NCI-H446 treated with DMSO at 0.1 percent for 48 hours (cell line): ENCODE measurements at regions not wholly inside any gene's neighbourhood (a gene's known extent, or its start where the extent isn't known, plus 50 kb on each side); places are given as distances from the start of the nearest gene placed in this dataset.

Experiments used
- DNase-seq: peaks from one replicate; lab custom pipeline; 2025; lab: John Stamatoyannopoulos, UW

GRCh38 chr1:147452809-147453208 lies 88.5 kb upstream of the BCL9 start:
- DNase-seq = no peak

DNA sequence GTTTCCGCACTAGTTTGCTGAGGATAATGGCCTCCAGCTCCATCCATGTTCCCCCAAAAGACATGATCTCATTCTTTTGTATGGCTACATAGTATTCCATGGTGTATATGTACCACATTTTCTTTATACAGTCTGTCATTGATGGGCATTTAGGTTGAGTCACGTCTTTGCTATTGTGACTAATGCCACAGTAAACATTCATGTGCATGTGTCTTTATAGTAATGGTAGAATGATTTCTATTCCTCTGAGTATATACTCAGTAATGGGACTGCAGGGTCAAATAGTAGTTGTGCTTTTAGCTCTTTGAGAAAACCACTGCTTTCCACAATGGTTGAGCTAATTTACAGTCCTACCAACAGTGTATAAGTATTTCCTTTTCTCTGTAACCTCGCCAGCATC lies 78.3 kb upstream of the BCL9 start:
- DNase-seq = no peak

DNA sequence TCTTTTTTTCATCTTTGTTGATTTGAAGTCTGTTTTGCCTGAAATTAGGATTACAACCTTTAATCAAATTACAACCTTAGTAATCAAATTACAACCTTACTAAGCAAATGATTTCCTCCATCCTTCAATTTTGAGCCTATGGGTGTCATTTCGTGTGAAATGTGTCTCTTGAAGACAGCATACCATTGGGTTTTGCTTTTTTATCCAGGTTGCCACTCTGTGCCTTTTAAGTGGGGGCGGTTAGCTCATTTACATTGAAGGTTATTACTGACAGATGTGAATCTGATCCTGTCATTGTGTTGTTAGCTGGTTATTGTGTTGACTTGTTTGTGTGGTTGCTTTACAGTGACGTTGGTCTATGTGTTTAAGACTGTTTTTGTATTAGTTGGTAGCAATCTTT lies 74.8 kb upstream of the BCL9 start:
- no peak for DNase-seq

- no peak for DNase-seq
Measured at GRCh38 chr1:147470079-147470478, 71.2 kb upstream of the BCL9 start.

GRCh38 chr1:147472489-147472888 lies 68.8 kb upstream of the BCL9 start:
- no peak for DNase-seq

DNA sequence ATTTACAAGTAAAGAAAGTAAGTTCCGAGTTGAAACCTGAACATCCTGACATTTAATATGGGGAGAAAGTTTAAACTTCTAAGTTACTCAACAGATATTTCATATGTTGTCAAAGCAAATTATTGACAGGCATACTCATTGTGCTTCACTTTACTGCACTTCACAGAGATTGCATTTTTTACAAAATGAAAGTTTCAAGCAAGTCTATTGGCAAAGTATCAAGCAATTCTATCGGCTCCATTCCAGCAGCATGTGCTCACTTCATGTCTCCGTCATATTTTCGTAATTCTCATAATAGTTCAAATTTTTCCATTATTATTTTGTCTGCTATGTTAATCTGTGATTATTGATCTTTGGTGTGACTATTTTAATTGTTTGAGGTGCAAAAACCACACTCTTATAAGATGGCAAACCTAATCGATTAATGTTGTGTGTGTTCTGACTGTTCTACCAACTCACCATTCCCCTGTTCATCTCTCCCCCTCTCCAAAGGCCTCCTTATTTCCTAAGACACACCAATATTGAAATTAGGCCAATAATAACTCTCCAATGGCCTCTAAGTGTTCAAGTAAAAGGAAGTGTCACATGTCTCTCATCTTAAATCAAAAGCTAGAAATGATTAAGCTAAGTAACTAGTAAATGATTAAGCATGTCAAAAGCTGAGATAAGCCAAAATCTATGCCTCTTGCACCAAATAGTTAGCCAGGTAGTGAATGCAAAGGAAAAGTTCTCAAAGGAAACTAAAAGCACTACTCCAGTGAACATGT lies 68.2 kb upstream of the BCL9 start:
- no peak for DNase-seq

GRCh38 chr1:147473733-147474049 lies 67.6 kb upstream of the BCL9 start:
- DNase-seq = no peak

DNA sequence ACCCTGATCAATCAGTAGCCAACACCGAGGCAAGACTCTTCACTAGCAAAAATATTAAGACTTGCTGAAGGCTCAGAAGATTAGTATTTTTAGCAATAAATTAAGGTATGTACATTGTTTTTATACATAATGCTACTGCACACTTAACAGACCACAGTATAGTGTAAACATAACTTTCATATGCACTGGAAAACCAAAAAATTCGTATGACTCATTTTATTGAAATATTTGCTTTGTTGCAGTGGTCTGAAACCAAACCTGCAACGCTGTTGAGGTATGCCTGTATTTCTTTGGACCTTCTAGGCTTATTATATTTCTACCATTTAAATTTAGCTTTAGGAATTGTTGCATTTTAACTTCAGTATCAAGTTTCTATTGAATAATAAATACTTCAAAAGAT lies 65.8 kb upstream of the BCL9 start:
- DNase-seq = no peak

- no peak for DNase-seq
Measured at GRCh38 chr1:147478521-147478920, 62.8 kb upstream of the BCL9 start.

GRCh38 chr1:147479864-147480564 lies 61.3 kb upstream of the BCL9 start:
- no peak for DNase-seq

- no peak for DNase-seq
Measured at GRCh38 chr1:147480565-147480935, 60.8 kb upstream of the BCL9 start.

GRCh38 chr1:147486876-147487656 lies 54.2 kb upstream of the BCL9 start:
- no peak for DNase-seq

DNA sequence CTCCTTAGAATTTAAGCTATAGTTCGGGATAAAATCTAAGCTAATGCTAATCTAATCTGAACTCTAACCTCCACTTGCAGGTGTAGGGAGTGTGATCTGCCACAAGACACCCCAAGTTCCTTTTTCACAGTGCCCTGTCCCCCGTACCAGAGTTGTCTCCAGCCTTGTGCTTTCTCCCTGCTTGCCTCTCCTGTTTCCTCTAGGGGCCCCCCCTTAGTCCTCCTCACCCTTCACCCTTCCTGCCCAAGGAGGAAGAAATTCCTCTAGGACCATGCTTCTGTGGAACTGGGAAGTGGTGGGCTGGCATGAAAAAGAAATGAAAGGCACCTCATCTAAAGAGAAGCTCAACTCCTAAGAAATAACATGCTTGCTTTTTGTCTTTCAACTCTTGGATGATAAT lies 50.2 kb upstream of the BCL9 start:
- DNase-seq = no peak
